ENCODE measurements at regions not wholly inside any gene's neighbourhood (a gene's known extent, or its start where the extent isn't known, plus 50 kb on each side); places are given as distances from the start of the nearest gene placed in this dataset.

- DNase-seq (ENCODE audit: low spot score), result no peak
Measured at GRCh38 chr4:4808086-4808485, 51.4 kb upstream of the MSX1 start.

DNA sequence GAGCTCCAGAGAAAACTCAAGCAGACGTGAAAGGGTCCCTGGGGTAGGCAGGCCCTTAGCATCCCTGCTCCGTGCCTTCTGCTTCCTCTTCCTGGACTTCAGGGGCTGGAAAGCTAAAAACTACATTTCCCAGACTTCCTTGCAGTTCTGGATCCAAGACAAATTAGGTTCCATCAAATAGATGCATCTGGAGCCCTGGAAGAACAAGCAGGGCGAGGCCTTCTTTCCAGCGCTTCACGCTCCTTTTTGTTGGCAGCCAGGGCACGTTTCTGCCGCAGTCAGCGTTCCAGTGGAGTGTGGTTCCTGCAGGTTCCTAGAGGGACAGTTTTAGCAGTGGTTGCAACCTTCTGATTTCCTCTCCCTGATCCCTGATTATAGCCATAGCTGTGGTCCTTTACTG, 53.6 kb upstream of the MSX1 start:
- DNase-seq (ENCODE audit: low spot score), result no peak

- no peak for DNase-seq (ENCODE audit: low spot score)
Measured at GRCh38 chr4:4803912-4804296, 55.6 kb upstream of the MSX1 start.

GRCh38 chr4:4803216-4803911, 56.1 kb upstream of the MSX1 start:
- DNase-seq (ENCODE audit: low spot score), result no peak

DNA sequence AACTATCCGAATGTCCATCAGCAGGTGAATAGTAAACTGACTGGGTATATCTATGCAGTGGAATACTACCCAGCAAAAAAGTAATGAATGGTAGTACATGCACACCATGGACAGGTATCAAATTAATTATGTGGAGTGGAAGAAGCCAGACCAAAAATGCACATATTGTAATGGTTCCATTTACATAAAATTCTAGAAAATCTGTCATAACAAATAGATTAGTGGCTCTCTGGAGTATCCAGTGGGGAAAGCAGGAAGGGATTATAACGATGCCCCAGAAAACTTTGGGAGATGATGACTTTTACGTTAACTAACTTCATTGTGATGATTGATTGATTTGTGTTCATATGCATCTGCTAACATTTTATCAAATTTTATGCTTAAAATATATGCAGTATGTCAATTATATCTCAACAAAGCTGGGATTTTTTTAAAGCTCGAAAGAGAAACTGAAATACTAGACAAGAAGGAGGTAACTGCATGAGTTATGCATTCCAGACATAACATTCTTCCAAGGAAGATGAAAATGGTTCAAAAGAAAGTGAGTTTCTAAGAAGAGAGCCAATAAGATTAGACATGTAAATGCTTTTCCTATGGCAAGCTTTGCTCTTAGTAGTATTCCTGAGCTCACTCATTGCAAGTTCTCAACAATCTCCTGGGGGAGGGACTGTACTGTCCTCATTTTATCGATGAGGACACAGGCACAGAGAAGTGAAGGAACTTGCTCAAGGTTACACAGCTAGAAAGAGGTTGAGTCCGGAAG, 58.6 kb upstream of the MSX1 start:
- peak; percentile 30 for DNase-seq (ENCODE audit: low spot score)

- no peak for DNase-seq (ENCODE audit: low spot score)
Measured at GRCh38 chr4:4794421-4794820, 65.0 kb upstream of the MSX1 start.

DNA sequence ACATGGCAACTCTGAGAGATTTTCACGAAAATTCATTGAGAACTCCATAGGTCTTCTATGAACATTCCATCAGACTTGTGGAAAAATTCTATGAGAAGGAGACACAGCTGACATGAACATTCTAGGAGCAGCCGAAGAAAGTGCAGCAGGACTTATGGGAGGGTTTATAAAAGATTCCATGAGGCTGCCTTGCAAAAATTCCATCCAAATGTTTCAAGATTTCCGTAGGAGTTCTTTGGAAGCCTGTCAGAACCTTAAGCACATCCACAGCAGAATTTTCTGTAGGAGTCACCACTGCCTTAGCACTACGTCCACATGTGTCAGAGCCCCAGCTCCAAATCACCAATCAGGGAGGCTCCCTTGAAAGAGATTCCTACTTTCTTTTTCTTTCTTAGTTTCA, 67.0 kb upstream of the MSX1 start:
- no peak for DNase-seq (ENCODE audit: low spot score)

DNA sequence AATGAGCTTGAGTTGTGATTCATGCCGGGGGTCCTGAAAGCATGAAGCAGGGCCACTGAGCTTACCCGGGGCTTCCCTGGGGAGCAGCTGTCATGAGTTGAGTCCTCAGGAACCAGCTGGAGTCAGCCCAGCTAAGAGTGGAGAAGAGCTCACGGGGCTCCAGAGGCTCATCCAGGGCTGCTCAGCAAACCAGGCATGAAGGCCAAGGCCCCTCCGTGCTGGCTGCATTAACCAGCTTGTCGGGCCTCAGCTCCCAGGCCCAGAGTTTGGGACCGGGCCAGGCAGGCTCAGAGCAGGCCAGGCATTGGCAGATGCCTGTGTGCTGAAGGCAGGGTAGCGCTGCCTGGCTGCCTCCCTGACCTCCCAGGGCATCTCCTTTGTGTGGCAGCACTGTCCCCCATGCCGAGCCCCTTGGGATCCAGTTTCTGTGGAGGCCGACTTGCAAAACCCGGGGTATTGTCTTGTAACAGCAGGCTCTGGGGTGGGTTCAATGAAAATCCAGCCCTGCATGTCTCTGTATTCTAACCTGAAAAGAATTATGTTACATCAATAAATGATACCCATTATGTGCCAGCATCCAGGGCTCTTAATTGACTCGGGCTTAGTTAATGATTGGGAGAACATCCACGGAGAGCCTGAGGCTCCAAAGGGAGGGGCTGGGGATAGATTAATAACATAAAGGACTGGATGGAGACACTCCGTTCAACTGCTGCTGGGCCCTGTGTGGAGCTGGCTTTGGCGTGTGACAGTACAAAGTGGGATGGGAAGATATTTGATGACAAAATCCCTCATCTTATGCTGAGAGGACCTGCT, 68.0 kb upstream of the MSX1 start:
- DNase-seq (ENCODE audit: low spot score), result no peak

DNA sequence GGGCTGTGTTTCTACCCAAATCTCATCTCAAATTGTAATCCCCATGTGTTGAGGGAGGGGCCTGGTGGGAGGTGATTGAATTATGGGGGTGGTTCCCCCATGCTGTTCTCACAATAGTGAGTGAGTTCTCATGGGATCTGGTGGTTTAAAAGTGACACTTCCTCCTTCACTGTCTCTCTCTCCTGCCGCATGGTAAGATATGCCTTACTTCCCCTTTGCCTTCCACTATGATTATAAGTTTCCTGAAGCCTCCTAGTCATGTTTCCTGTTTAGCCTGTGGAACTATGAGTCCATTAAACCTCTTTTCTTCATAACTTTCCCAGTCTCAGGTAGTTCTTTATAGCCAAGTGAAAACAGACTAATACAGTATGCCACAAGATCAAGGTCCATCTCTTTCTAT, 70.0 kb upstream of the MSX1 start:
- no peak for DNase-seq (ENCODE audit: low spot score)

DNA sequence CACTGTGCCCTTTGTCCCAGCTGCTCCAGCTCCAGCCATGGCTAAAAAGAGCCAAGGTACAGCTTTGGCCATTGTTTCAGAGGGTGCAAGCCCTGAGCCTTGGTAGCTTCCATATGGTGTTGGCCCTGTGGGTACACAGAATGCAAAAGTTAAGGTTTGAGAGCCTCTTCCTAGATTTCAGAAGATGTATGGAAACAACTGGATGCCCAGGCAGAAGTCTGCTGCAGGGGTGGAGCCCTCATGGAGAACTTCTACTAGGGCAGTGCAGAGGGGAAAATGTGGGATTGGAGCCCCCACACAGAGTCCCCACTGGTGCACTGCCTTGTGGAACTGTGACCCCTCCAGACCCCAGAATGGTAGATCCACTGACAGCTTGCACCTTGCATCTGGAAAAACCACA, 70.9 kb upstream of the MSX1 start:
- DNase-seq (ENCODE audit: low spot score), result no peak

GRCh38 chr4:4787421-4787820, 72.0 kb upstream of the MSX1 start:
- DNase-seq (ENCODE audit: low spot score), result no peak

GRCh38 chr4:4784379-4784778, 75.1 kb upstream of the MSX1 start:
- no peak for DNase-seq (ENCODE audit: low spot score)

GRCh38 chr4:4783847-4784246, 75.6 kb upstream of the MSX1 start:
- no peak for DNase-seq (ENCODE audit: low spot score)

DNA sequence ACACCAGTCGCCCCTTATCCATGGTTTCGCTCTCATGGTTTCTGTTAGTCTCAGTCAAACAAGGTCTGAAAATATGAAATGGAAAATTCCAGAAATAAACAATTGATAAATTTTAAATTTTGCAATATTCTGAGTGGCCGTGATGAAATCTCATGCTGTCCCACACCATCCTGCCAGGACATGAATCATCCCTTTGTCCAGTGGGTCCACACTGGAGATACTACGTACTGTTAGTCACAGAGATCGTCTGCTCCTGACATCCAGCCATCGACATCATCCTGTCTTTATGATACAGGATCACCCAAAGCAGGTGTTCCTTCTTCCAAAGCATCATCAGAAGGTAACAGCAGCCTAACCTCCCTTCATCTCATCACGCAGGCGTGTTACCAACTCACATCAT, 76.5 kb upstream of the MSX1 start:
- no peak for DNase-seq (ENCODE audit: low spot score)

DNA sequence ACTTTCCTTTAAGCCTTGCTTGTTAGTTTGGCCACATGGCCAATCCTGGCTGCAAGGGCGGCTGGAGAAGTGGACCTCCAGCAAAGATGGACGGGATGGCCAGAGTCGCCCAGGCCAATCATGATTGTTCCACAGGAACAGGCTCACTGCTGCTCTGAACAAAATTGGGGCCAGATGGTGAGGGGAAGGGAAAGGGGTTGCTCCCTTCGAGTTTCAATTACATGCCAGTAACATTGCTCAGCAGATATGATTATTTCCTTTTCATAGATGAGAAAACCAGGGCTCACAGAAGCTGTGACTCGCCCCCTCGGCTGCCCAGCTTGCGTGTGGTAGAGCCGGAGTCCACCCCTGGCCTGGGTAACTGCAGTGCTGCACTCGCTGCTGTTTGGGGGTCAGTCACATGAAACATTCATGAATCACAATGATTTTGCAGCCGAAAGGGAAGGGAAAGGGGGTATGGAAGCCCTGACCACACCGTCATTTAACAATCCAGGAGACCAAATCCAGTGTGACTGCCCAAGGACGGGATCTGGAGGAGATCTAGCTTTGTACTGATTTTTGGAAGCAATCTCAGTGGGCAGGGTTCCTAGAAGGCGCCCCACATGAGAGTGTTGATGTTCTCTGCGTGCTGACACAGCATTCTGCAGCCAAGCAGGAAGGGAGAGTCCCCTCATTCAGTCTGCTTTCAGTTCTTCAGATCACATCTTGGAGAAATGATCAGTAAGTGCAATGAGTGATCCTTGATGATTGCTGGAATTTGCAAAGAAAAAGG, 77.3 kb upstream of the MSX1 start:
- no peak for DNase-seq (ENCODE audit: low spot score)

- DNase-seq (ENCODE audit: low spot score), result peak; percentile 23
Measured at GRCh38 chr4:4780729-4781244, 78.7 kb upstream of the MSX1 start.

DNA sequence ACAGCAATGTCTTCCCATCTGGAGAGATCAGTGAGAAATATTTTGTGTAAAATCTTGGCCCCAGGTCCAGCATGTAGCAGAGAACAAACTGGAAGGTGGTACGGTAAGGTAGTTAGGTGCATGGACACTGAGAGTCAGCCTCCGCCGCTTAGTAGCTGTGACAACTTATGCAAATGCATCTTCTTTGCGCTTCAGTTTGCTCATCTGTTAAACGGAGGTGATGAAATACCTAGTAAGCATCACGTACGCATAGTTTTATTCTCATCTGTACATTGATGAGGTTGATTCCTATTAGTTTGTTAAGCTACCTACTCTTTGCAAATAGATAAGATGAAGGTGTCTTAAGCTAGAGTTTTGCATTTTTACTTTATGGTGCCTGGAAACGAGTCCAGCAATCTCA, 80.0 kb upstream of the MSX1 start:
- no peak for DNase-seq (ENCODE audit: low spot score)

- no peak for DNase-seq (ENCODE audit: low spot score)
Measured at GRCh38 chr4:4779054-4779453, 80.4 kb upstream of the MSX1 start.

DNA sequence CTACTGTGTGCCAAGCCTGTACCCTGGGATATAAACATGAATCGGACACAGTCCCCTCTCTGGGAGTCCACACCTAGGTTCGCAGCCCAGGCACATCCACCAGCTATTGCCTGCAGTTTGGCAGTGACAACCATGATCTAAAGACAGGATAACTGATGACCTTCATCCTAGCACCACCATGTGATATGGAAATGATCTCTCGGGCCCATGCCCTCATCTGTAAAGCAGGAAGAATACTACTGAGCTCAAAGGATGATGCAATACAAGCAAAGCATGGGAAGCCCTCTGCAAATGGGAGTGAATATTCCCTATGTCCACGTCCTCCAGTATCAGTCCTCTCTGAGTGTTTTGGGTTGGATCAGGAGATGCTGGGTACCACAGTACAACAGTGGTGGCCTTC, 80.9 kb upstream of the MSX1 start:
- no peak for DNase-seq (ENCODE audit: low spot score)

GRCh38 chr4:4776934-4777333, 82.5 kb upstream of the MSX1 start:
- no peak for DNase-seq (ENCODE audit: low spot score)

GRCh38 chr4:4776335-4776734, 83.1 kb upstream of the MSX1 start:
- DNase-seq (ENCODE audit: low spot score), result no peak

DNA sequence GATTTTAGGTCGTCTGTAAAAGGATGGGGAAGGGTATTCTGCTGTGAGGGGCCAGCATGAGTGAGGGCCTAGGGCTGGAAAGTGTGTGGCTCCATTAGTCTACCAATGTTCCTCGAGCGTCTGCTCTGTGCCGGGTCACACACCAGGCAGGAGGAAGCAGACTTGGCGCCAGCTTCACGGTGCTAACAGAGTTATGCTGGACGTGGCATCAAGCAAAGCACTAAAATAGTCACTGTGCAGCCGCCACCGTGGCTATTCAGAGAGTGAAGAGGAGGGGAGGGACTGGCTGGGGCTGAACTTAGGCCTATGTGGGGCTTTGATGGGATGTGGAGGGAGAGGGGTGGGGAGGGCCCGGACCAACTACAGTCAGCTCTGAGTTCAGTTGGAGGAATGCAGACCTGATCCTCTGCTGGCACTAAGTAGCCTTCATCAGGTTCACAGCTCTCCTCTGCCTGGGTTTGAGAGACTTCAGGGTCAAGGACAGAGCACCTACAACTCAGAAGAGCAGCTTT, 83.9 kb upstream of the MSX1 start:
- no peak for DNase-seq (ENCODE audit: low spot score)
